Adrenal gland (tissue), 9 donors: ENCODE measurements at regions not wholly inside any gene's neighbourhood (a gene's known extent, or its start where the extent isn't known, plus 50 kb on each side); places are given as distances from the start of the nearest gene placed in this dataset.

ENCODE experiments used
- DNase-seq, 7 donors: peaks; one replicate each; pipeline ENCODE4 v3.0.0-alpha.2; 2019 to 2020
- H3K27ac ChIP-seq, 5 donors: fragments of 200-600 bp; sonication (generic) in 4 of 5; 1 replicate in 3 of 5; 2 replicates in 2 of 5; pipeline versions ENCODE4 v1.5.1 to v1.8.0; 2016 to 2020; ENCODE audit warnings: mild to moderate bottlenecking in 1 of 5
- H3K27me3 ChIP-seq: fragments of 200-600 bp; 2 replicates; pipeline ENCODE4 v1.8.0; 2021
- H3K36me3 ChIP-seq, 2 donors: fragments of 200-600 bp; replicated peaks in 1 of 2; 1 replicate in 1 of 2; 2 replicates in 1 of 2; pipeline versions ENCODE4 v1.5.1 to v1.8.0; 2018 to 2022
- H3K4me1 ChIP-seq, 2 donors: fragments of 200-600 bp; replicated peaks in 1 of 2; 1 replicate in 1 of 2; 2 replicates in 1 of 2; pipeline versions ENCODE4 v1.5.1 to v1.8.0; 2018 to 2021
- H3K4me3 ChIP-seq, 4 donors: fragments of 200-600 bp; sonication (generic) in 3 of 4; one replicate each; pipeline ENCODE4 v1.5.1; 2016 to 2018
- H3K9me3 ChIP-seq, 3 donors: fragments of 200-600 bp; sonication (generic) in 1 of 3; replicated peaks in 1 of 3; 1 replicate in 2 of 3; 2 replicates in 1 of 3; pipeline versions ENCODE4 v1.5.1 to v1.8.0; 2016 to 2021
- CTCF ChIP-seq, 6 experiments: fragments of 450-650 bp in 4 of 6; fragments of 200-600 bp in 2 of 6; sonication (generic) in 1 of 6; IDR thresholded peaks; 1 replicate in 5 of 6; 2 replicates in 1 of 6; pipeline versions ENCODE4 v1.5.1 to v1.8.0; 2016 to 2021; ENCODE audit warnings: antibody characterized with exemption in 6 of 6, mild to moderate bottlenecking in 2 of 6, moderate library complexity in 1 of 6
- POLR2A ChIP-seq, 2 donors: fragments of 450-650 bp; IDR thresholded peaks; one replicate each; pipeline ENCODE4 v1.6.1; 2017; ENCODE audit warnings: antibody characterized with exemption in 2 of 2, mild to moderate bottlenecking in 2 of 2, moderate library complexity in 1 of 2
- WGBS, 4 donors: extraction: QIAGEN DNeasy Blood & Tissue Kit in 2 of 4; methylation state at CpG; one replicate each; pipeline versions ENCODE4 v1.1.5 to v1.1.7; 2013 to 2017; 5-methylcytosine and 5-hydroxymethylcytosine counted together
- intact Hi-C, 2 donors: fragments of 100-400 bp; cut with DNase I; formaldehyde crosslinking; loops; one replicate each; pipeline versions ENCODE4 v1.14.1 to v1.15.0; 2022 to 2023
- donor health status: healthy with polysubstance abuse.
- donor health status: Bipolar disorder and iron deficiency.
- donor health status: DM: yes; HTN: yes; CAD: no.
- donor health status: DM: no; HTN: no; CAD: no.
- donor health status: DM: no; HTN: no; CAD: no.

- no peak overlapping the region for H3K27ac ChIP-seq
- no peaks in the 10 kb centered on the region for H3K9me3 ChIP-seq
- H3K36me3 ChIP-seq, result no peaks in the 10 kb centered on the region
- 3 to 5% (median 4%) methylated on average over 18 of the region's 18 CpGs for WGBS, 4 donors
- H3K4me1 ChIP-seq, result peaks cover under 1 to 27% of the 10 kb centered on the region in 2 donors
- intact Hi-C loops, result no loop called here
- TF ChIP-seq POLR2A (IDR thresholded peaks at IDR 0.05) (no peak), CTCF (IDR thresholded peaks at IDR 0.05) (peak; percentile 38 to 66 (median 54))
- DNase-seq, result peak; percentile 55 to 77 (median 73)
- H3K4me3 ChIP-seq, result no peak overlapping the region
- H3K27me3 ChIP-seq, result peaks cover 97% of the 10 kb centered on the region
These were observed 77.6 kb upstream of the EN2 start for GRCh38 chr7:155380221-155380861.

- Histone ChIP-seq H3K36me3 (no peaks in the 10 kb centered on the region), H3K27me3 (peaks cover 97% of the 10 kb centered on the region), H3K9me3 (no peaks in the 10 kb centered on the region), H3K27ac (no peak overlapping the region), H3K4me1 (peaks cover 0 to 25% of the 10 kb centered on the region in 2 donors), H3K4me3 (no peak overlapping the region)
- no peak for DNase-seq
- TF ChIP-seq POLR2A (IDR thresholded peaks at IDR 0.05), result no peak
- TF ChIP-seq CTCF (IDR thresholded peaks at IDR 0.05), result no peak
- WGBS, 4 donors, result 1 to 4% (median 3%) methylated on average over 10 to 42 of the region's 42 CpGs
- intact Hi-C loops, result no loop called here
These were observed 76.7 kb upstream of the EN2 start for GRCh38 chr7:155380976-155381851.

- no peaks in the 10 kb centered on the region for H3K9me3 ChIP-seq
- H3K27me3 ChIP-seq, result peaks cover 93% of the 10 kb centered on the region
- WGBS, 4 donors, result 0 to 8% (median 7%) methylated on average over 7 to 75 of the region's 75 CpGs
- no peak overlapping the region for H3K27ac ChIP-seq
- intact Hi-C loops, result no loop called here
- no peak for TF ChIP-seq CTCF (IDR thresholded peaks at IDR 0.05)
- TF ChIP-seq POLR2A (IDR thresholded peaks at IDR 0.05), result no peak
- H3K36me3 ChIP-seq, result no peaks in the 10 kb centered on the region
- H3K4me3 ChIP-seq, result no peak overlapping the region
- DNase-seq, result no peak
- peaks cover 0 to 25% of the 10 kb centered on the region in 2 donors for H3K4me1 ChIP-seq
These were observed 75.8 kb upstream of the EN2 start for GRCh38 chr7:155381852-155382801.

- Histone ChIP-seq H3K4me1 (peaks cover 0 to 24% of the 10 kb centered on the region in 2 donors), H3K36me3 (no peaks in the 10 kb centered on the region), H3K4me3 (no peak overlapping the region), H3K9me3 (no peaks in the 10 kb centered on the region), H3K27ac (no peak overlapping the region), H3K27me3 (peaks cover 86% of the 10 kb centered on the region)
- intact Hi-C loops, result no loop called here
- TF ChIP-seq POLR2A (IDR thresholded peaks at IDR 0.05) (no peak), CTCF (IDR thresholded peaks at IDR 0.05) (no peak)
- WGBS, 4 donors, result 0 to 63% (median 53%) methylated on average over 3 to 5 of the region's 5 CpGs
- no peak for DNase-seq
These were observed 75.1 kb upstream of the EN2 start for GRCh38 chr7:155382802-155383171.
